Prostate gland (tissue), 2 donors: ENCODE measurements at regions not wholly inside any gene's neighbourhood (a gene's known extent, or its start where the extent isn't known, plus 50 kb on each side); places are given as distances from the start of the nearest gene placed in this dataset.

Experiments
- DNase-seq: peaks from one replicate; pipeline ENCODE4 v3.0.0-alpha.2; 2019; ENCODE audit warnings: low spot score
- H3K27ac ChIP-seq, 2 donors: fragments of 200-600 bp; sonication (generic); 2 replicates each; pipeline ENCODE4 v1.5.1; 2017 to 2019
- H3K27me3 ChIP-seq: fragments of 200-600 bp; sonication (generic); replicated peaks from 2 replicates; pipeline ENCODE4 v1.5.1; 2019; ENCODE audit not compliant: insufficient read depth
- H3K36me3 ChIP-seq, 2 donors: fragments of 200-600 bp; sonication (generic); 1 replicate in 1 of 2; 2 replicates in 1 of 2; pipeline versions ENCODE4 v1.5.1 to v1.8.1; 2017 to 2019
- H3K4me1 ChIP-seq: fragments of 200-600 bp; sonication (generic); replicated peaks from 2 replicates; pipeline ENCODE4 v1.5.1; 2019
- H3K4me3 ChIP-seq, 2 donors: fragments of 200-600 bp; sonication (generic); 2 replicates each; pipeline ENCODE4 v1.5.1; 2017 to 2019
- H3K9me3 ChIP-seq: fragments of 200-600 bp; sonication (generic); 2 replicates; pipeline ENCODE4 v1.5.1; 2017
- POLR2A ChIP-seq: fragments of 450-650 bp; IDR thresholded peaks from one replicate; pipeline ENCODE4 v1.6.1; 2016; ENCODE audit warnings: antibody characterized with exemption, mild to moderate bottlenecking
- POLR2AphosphoS5 ChIP-seq: sonication (generic); formaldehyde crosslinking; IDR thresholded peaks from one replicate; pipeline ENCODE4 v1.6.1; 2017; ENCODE audit warnings: antibody characterized with exemption
- WGBS: methylation state at CpG from one replicate; pipeline ENCODE4 v1.1.5; 2018; 5-methylcytosine and 5-hydroxymethylcytosine counted together
- intact Hi-C: fragments of 100-400 bp; cut with DNase I; formaldehyde crosslinking; loops from one replicate; pipeline ENCODE4 v1.14.2; 2022
- TF ChIP-seq, protein P1 (sequence below), 4 experiments: fragments of 200-600 bp in 2 of 4; fragments of 450-650 bp in 2 of 4; sonication (generic) in 2 of 4; IDR thresholded peaks; 1 replicate in 3 of 4; 2 replicates in 1 of 4; pipeline ENCODE4 v1.5.1; 2016 to 2019; ENCODE audit warnings: antibody characterized with exemption in 4 of 4, mild to moderate bottlenecking in 2 of 4, moderate library complexity in 2 of 4

DNA sequence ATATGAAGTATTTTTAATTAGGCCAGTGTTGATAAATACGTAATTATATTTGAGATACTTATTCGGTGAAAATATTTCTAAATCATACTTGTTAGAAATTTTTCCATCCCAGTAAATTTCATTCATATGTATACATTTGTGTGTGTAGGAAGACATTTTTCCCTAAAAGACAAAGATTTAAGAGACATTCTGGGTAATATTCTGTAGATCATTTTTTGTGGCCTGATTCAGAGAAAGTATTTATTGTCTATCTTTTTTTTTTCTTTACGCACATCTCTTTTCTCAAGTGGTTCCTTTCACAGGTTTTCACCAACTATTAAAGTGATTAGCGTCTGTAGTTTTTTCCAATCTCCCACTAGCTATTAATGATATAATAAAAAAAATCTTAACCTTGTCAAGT lies 224.1 kb downstream of the MEF2C start:
- TF ChIP-seq POLR2A, result no peak
- TF ChIP-seq, protein P1, sequence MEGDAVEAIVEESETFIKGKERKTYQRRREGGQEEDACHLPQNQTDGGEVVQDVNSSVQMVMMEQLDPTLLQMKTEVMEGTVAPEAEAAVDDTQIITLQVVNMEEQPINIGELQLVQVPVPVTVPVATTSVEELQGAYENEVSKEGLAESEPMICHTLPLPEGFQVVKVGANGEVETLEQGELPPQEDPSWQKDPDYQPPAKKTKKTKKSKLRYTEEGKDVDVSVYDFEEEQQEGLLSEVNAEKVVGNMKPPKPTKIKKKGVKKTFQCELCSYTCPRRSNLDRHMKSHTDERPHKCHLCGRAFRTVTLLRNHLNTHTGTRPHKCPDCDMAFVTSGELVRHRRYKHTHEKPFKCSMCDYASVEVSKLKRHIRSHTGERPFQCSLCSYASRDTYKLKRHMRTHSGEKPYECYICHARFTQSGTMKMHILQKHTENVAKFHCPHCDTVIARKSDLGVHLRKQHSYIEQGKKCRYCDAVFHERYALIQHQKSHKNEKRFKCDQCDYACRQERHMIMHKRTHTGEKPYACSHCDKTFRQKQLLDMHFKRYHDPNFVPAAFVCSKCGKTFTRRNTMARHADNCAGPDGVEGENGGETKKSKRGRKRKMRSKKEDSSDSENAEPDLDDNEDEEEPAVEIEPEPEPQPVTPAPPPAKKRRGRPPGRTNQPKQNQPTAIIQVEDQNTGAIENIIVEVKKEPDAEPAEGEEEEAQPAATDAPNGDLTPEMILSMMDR (IDR thresholded peaks at IDR 0.05), result no peak
- no peak for TF ChIP-seq POLR2AphosphoS5
- H3K9me3 ChIP-seq, result no peaks in the 10 kb centered on the region
- WGBS, result 74% methylated on average over 4 of the region's 4 CpGs
- no peaks in the 10 kb centered on the region for H3K36me3 ChIP-seq
- no peak for DNase-seq
- H3K27ac ChIP-seq, result no peak overlapping the region
- peaks cover 19% of the 10 kb centered on the region for H3K27me3 ChIP-seq
- no peak overlapping the region for H3K4me3 ChIP-seq
- intact Hi-C loops, result no loop called here
- H3K4me1 ChIP-seq, result no peaks in the 10 kb centered on the region

DNA sequence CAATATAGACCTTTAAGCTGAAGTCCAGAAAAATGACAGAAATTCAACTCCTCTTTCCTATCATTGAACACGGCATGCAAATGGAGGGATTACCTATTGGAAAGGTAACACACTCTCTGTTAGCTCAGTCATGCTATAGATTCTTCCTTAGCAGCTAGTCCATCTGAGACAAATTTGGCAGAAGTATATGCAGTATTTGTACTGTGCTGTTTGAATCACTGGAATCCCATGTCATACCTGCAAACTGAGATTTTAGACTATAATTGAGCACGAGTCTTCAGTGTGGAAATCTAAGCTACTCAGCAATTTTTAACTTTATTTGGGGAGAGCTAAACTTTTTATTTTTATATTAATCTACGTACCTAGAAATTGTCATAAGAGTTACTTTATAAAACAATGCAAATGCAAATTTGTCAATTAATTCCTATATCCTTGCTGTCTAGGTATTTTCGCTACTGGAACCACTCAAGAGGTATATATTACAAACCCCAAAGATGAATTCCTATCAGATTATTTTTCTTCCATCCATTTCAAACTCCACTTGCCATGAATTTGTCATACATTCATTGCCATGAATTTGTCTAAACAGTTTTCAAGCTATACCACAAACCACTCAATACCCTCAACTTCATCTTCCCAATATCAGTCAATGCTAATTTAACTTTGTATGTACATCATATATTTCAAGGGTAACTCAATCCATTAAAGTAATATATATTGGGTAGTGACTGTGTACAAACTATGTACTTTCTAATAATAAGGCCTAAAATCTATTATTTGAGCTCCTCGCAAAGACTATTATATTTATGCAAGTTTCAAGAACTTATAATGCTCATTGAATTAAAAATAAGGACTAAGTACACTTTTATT lies 224.8 kb downstream of the MEF2C start:
- WGBS, result 85% methylated on average over 5 of the region's 5 CpGs
- DNase-seq, result no peak
- no peaks in the 10 kb centered on the region for H3K4me1 ChIP-seq
- H3K27me3 ChIP-seq, result peaks cover 19% of the 10 kb centered on the region
- H3K36me3 ChIP-seq, result no peaks in the 10 kb centered on the region
- H3K9me3 ChIP-seq, result no peaks in the 10 kb centered on the region
- H3K27ac ChIP-seq, result no peak overlapping the region
- TF ChIP-seq POLR2A (no peak), POLR2AphosphoS5 (no peak)
- TF ChIP-seq, protein P1 (IDR thresholded peaks at IDR 0.05), result no peak
- intact Hi-C loops, result no loop called here
- no peak overlapping the region for H3K4me3 ChIP-seq

DNA sequence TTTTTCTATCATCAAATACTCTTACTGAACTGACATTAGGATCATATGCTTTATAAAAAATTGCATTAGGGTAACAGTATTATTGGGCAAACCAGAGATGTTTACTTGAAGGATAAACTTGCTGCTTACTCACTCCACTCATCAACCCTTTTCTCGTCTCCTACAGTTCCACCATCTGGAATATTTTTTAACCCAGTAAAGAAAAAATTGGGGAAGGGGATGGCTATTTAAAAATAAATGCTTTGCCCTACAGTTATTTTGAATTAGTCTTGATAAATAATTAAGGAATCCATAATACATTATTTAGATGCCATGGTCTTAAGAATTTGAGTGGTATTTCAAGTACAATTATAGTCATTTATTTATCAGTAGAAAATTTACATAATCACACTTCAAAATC lies 225.8 kb downstream of the MEF2C start:
- Histone ChIP-seq H3K4me3 (no peak overlapping the region), H3K27me3 (peaks cover 19% of the 10 kb centered on the region), H3K4me1 (no peaks in the 10 kb centered on the region), H3K36me3 (no peaks in the 10 kb centered on the region), H3K27ac (no peak overlapping the region), H3K9me3 (no peaks in the 10 kb centered on the region)
- intact Hi-C loops, result no loop called here
- 47% methylated on average over 1 of the region's 1 CpG for WGBS
- TF ChIP-seq POLR2A (no peak), POLR2AphosphoS5 (no peak)
- TF ChIP-seq, protein P1 (IDR thresholded peaks at IDR 0.05), result no peak
- DNase-seq, result no peak

DNA sequence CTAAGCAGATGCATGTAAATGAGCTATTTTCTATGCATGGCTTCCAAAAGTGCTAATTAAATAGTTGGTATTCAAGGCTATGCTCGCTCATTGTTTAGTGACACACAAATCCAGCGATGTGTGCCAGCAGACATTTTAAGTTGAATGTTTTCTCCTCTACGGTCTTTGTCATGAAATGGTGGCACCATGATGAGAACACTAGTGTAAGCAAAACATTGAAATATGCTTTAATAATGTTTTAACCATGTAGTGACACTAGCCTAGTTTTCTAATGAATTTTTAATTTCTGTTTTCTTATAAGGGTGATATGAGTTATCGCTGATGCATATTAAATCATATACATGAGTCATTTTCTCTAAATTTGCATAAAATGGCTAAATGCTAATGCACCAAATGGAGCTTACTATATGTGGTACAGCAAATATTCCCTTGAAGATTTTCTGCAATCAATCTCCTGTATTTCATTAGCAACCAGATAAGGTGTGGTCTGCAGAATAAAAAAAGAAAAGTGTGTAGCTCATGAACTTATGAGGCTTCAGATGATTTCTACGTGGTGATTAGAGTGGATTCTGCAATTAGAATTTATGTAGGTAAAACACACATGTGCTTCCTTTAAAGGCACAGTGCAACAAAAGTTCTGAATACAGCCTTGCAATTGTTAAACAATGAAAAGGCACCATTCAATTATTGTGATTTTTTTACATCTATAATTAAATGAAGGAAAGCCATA lies 226.6 kb downstream of the MEF2C start:
- Histone ChIP-seq H3K36me3 (no peaks in the 10 kb centered on the region), H3K27me3 (peaks cover 15% of the 10 kb centered on the region), H3K9me3 (no peaks in the 10 kb centered on the region), H3K27ac (no peak overlapping the region), H3K4me1 (no peaks in the 10 kb centered on the region), H3K4me3 (no peak overlapping the region)
- no peak for DNase-seq
- intact Hi-C loops, result no loop called here
- 65% methylated on average over 5 of the region's 5 CpGs for WGBS
- TF ChIP-seq POLR2AphosphoS5, result no peak
- no peak for TF ChIP-seq POLR2A
- TF ChIP-seq, protein P1 (IDR thresholded peaks at IDR 0.05), result no peak
